OCI-LY1 (cell line): ENCODE measurements at regions not wholly inside any gene's neighbourhood (a gene's known extent, or its start where the extent isn't known, plus 50 kb on each side); places are given as distances from the start of the nearest gene placed in this dataset.

Source experiments
- H2AFZ ChIP-seq: fragments of 200-600 bp; sonication (generic), shearing (Covaris generic); 2 replicates; pipeline ENCODE4 v1.6.0; 2014; ENCODE audit warnings: antibody characterized with exemption, mild to moderate bottlenecking, low read length
- H3F3A ChIP-seq: fragments of 200-600 bp; sonication (generic), shearing (Covaris generic); 2 replicates; pipeline ENCODE4 v1.6.0; 2014; ENCODE audit warnings: mild to moderate bottlenecking, antibody characterized with exemption, low read length, moderate library complexity; ENCODE audit not compliant: insufficient read depth
- H3K27ac ChIP-seq: fragments of 200-600 bp; sonication (generic); 2 replicates; pipeline ENCODE4 v1.5.1; 2014; ENCODE audit warnings: low read length, mixed run types, mild to moderate bottlenecking, low read depth; ENCODE audit not compliant: poor library complexity, severe bottlenecking
- H3K27me3 ChIP-seq: fragments of 200-600 bp; sonication (generic); 2 replicates; pipeline ENCODE4 v1.6.0; 2014; ENCODE audit warnings: antibody characterized with exemption, mild to moderate bottlenecking, low read length, moderate library complexity; ENCODE audit not compliant: insufficient read depth
- H3K36me3 ChIP-seq: fragments of 200-600 bp; sonication (generic); 2 replicates; pipeline ENCODE4 v1.6.1; 2014; ENCODE audit warnings: mild to moderate bottlenecking, antibody characterized with exemption, low read length, moderate library complexity, mixed read lengths; ENCODE audit not compliant: insufficient read depth
- H3K4me1 ChIP-seq: fragments of 200-600 bp; sonication (generic); 2 replicates; pipeline ENCODE4 v1.5.1; 2014; ENCODE audit warnings: mild to moderate bottlenecking, low read length, moderate library complexity; ENCODE audit not compliant: insufficient read depth, severe bottlenecking
- H3K4me2 ChIP-seq: fragments of 200-600 bp; sonication (generic), shearing (Covaris generic); 2 replicates; pipeline ENCODE4 v1.6.1; 2014; ENCODE audit warnings: low read length
- H3K4me3 ChIP-seq: fragments of 200-600 bp; sonication (generic); 2 replicates; pipeline ENCODE4 v1.5.1; 2014; ENCODE audit warnings: low read length, low read depth, mild to moderate bottlenecking, mixed read lengths; ENCODE audit not compliant: poor library complexity, severe bottlenecking
- H3K79me2 ChIP-seq: fragments of 200-600 bp; shearing (Covaris generic); 2 replicates; pipeline ENCODE4 v1.6.1; 2016; ENCODE audit warnings: mixed run types, low read length, mixed read lengths; ENCODE audit not compliant: insufficient read depth
- H3K9ac ChIP-seq: fragments of 200-600 bp; sonication (generic), shearing (Covaris generic); 2 replicates; pipeline ENCODE4 v1.6.1; 2014; ENCODE audit warnings: mild to moderate bottlenecking, low read length, mixed read lengths
- H3K9me2 ChIP-seq: fragments of 200-600 bp; sonication (generic), shearing (Covaris generic); 2 replicates; pipeline ENCODE4 v1.6.1; 2014; ENCODE audit warnings: low read depth, mild to moderate bottlenecking, low read length, mixed read lengths
- H3K9me3 ChIP-seq: fragments of 200-600 bp; shearing (Covaris generic); 2 replicates; pipeline ENCODE4 v1.6.1; 2014; ENCODE audit warnings: low read length, mixed read lengths
- H4K20me1 ChIP-seq: fragments of 200-600 bp; sonication (generic), shearing (Covaris generic); 2 replicates; pipeline ENCODE4 v1.6.0; 2016; ENCODE audit warnings: mild to moderate bottlenecking, low read length; ENCODE audit not compliant: insufficient read depth
- CTCF ChIP-seq: fragments of 200-600 bp; sonication (generic), shearing (Covaris generic); IDR thresholded peaks from 2 replicates; pipeline ENCODE4 v1.5.1; 2017; ENCODE audit warnings: mild to moderate bottlenecking, antibody characterized with exemption, low read length, moderate library complexity, mixed read lengths
- EZH2 ChIP-seq: fragments of 200-600 bp; sonication (generic), shearing (Covaris generic); IDR thresholded peaks from 2 replicates; pipeline ENCODE4 v1.8.0; 2017; ENCODE audit warnings: borderline replicate concordance, mixed run types, mild to moderate bottlenecking, antibody characterized with exemption, low read length, moderate library complexity, mixed read lengths

GRCh38 chrX:82031250-82031649 lies 829.3 kb downstream of the SH3BGRL start:
- H3K36me3 ChIP-seq = no peaks in the 10 kb centered on the region
- no peaks in the 10 kb centered on the region for H4K20me1 ChIP-seq
- no peaks in the 10 kb centered on the region for H3K27me3 ChIP-seq
- no peaks in the 10 kb centered on the region for H3K9me3 ChIP-seq
- no peaks in the 10 kb centered on the region for H3K9me2 ChIP-seq
- TF ChIP-seq CTCF = no peak
- no peak for TF ChIP-seq EZH2
- H3K4me1 ChIP-seq = no peaks in the 10 kb centered on the region
- no peak overlapping the region for H3K9ac ChIP-seq
- H3K4me3 ChIP-seq = no peak overlapping the region
- no peaks in the 10 kb centered on the region for H3F3A ChIP-seq
- no peak overlapping the region for H3K27ac ChIP-seq
- H3K79me2 ChIP-seq = no peaks in the 10 kb centered on the region
- H2AFZ ChIP-seq = no peak overlapping the region
- no peak overlapping the region for H3K4me2 ChIP-seq

- H3K36me3 ChIP-seq = no peaks in the 10 kb centered on the region
- no peak overlapping the region for H3K27ac ChIP-seq
- H3K9ac ChIP-seq = no peak overlapping the region
- no peaks in the 10 kb centered on the region for H3K9me2 ChIP-seq
- no peaks in the 10 kb centered on the region for H3K9me3 ChIP-seq
- H3K4me3 ChIP-seq = no peak overlapping the region
- no peaks in the 10 kb centered on the region for H4K20me1 ChIP-seq
- H3K27me3 ChIP-seq = no peaks in the 10 kb centered on the region
- no peaks in the 10 kb centered on the region for H3K4me1 ChIP-seq
- no peak overlapping the region for H3K4me2 ChIP-seq
- H2AFZ ChIP-seq = no peak overlapping the region
- no peaks in the 10 kb centered on the region for H3K79me2 ChIP-seq
- H3F3A ChIP-seq = no peaks in the 10 kb centered on the region
- no peak for TF ChIP-seq CTCF
- no peak for TF ChIP-seq EZH2
Observed at GRCh38 chrX:82038793-82039192, 836.9 kb downstream of the SH3BGRL start.

GRCh38 chrX:82041034-82041433 lies 839.1 kb downstream of the SH3BGRL start:
- Histone ChIP-seq H3K9me3 (no peaks in the 10 kb centered on the region), H3F3A (no peaks in the 10 kb centered on the region), H3K4me2 (no peak overlapping the region), H3K9ac (no peak overlapping the region), H3K4me1 (no peaks in the 10 kb centered on the region), H3K36me3 (no peaks in the 10 kb centered on the region), H4K20me1 (no peaks in the 10 kb centered on the region), H3K27ac (no peak overlapping the region), H3K9me2 (no peaks in the 10 kb centered on the region), H2AFZ (no peak overlapping the region), H3K4me3 (no peak overlapping the region), H3K27me3 (no peaks in the 10 kb centered on the region), H3K79me2 (no peaks in the 10 kb centered on the region)
- TF ChIP-seq CTCF = no peak
- no peak for TF ChIP-seq EZH2
